CD4-positive, alpha-beta T cell (primary cell): ENCODE measurements at regions not wholly inside any gene's neighbourhood (a gene's known extent, or its start where the extent isn't known, plus 50 kb on each side); places are given as distances from the start of the nearest gene placed in this dataset.

Source experiments
- ATAC-seq: fragments of 200-7000 bp; cut with Tn5 transposase; one replicate; pipeline ENCODE4 v1.10.0; 2022; ENCODE audit warnings: mild to moderate bottlenecking; ENCODE audit not compliant: poor library complexity
- CTCF ChIA-PET: fragments of 350-600 bp; sonication (Branson Sonifier 250); formaldehyde crosslinking; loops from one replicate; lab custom pipeline; 2021; ENCODE audit warnings: antibody characterized with exemption, inconsistent platforms; lab: Charles Lee
- POLR2A ChIA-PET: fragments of 350-600 bp; sonication (Branson Sonifier 250); formaldehyde crosslinking; loops from one replicate; lab custom pipeline; 2021; ENCODE audit warnings: antibody characterized with exemption, inconsistent platforms; lab: Charles Lee
- DNase-seq, 14 experiments: peaks; one replicate each; pipeline ENCODE4 v3.0.0-alpha.2; 2013 to 2020; ENCODE audit warnings: mixed read lengths in 2 of 14
- H3K27ac ChIP-seq, 2 donors: one replicate each; pipeline versions ENCODE4 v1.5.1 to v1.7.0; 2013; ENCODE audit warnings: low read length in 2 of 2, low read depth in 1 of 2, mild to moderate bottlenecking in 1 of 2
- H3K27me3 ChIP-seq, 2 experiments: 1 replicate in 1 of 2; 2 replicates in 1 of 2; pipeline versions ENCODE4 v1.6.1 to v1.7.0; 2013; ENCODE audit warnings: low read length in 2 of 2, control low read depth in 1 of 2, mild to moderate bottlenecking in 1 of 2, moderate library complexity in 1 of 2; ENCODE audit not compliant: insufficient read depth in 2 of 2, control insufficient read depth in 1 of 2
- H3K36me3 ChIP-seq: one replicate; pipeline ENCODE4 v1.6.1; 2013; ENCODE audit warnings: low read length, control low read depth; ENCODE audit not compliant: insufficient read depth
- H3K4me1 ChIP-seq: one replicate; pipeline ENCODE4 v1.6.1; 2013; ENCODE audit warnings: low read length, control low read depth; ENCODE audit not compliant: insufficient read depth
- H3K4me3 ChIP-seq: one replicate; pipeline ENCODE4 v1.5.1; 2013; ENCODE audit warnings: mild to moderate bottlenecking, low read length, moderate library complexity
- H3K9me3 ChIP-seq, 2 experiments: 1 replicate in 1 of 2; 2 replicates in 1 of 2; pipeline versions ENCODE4 v1.6.1 to v1.7.0; 2013; ENCODE audit warnings: low read length in 2 of 2, mild to moderate bottlenecking in 2 of 2, control low read depth in 1 of 2, moderate library complexity in 1 of 2; ENCODE audit not compliant: control insufficient read depth in 1 of 2, insufficient read depth in 1 of 2
- H3K27ac Mint-ChIP-seq: one replicate; pipeline ENCODE4 v1.8.0; 2020; ENCODE audit warnings: mixed read lengths
- H3K27me3 Mint-ChIP-seq: one replicate; pipeline ENCODE4 v1.8.0; 2021; ENCODE audit warnings: mixed read lengths
- H3K36me3 Mint-ChIP-seq: one replicate; pipeline ENCODE4 v1.8.0; 2021; ENCODE audit warnings: low read depth, mixed read lengths
- H3K4me1 Mint-ChIP-seq: one replicate; pipeline ENCODE4 v1.8.0; 2021; ENCODE audit warnings: low read depth, mixed read lengths
- H3K4me3 Mint-ChIP-seq: one replicate; pipeline ENCODE4 v1.8.0; 2020; ENCODE audit warnings: mild to moderate bottlenecking, mixed read lengths
- H3K9me3 Mint-ChIP-seq: one replicate; pipeline ENCODE4 v1.8.0; 2020; ENCODE audit warnings: mixed read lengths
- intact Hi-C, 2 experiments: fragments of 100-400 bp; cut with DNase I in 1 of 2; cut with micrococcal nuclease in 1 of 2; formaldehyde crosslinking; loops; one replicate each; pipeline versions ENCODE4 v1.15.1 to v1.9.0; 2023 to 2025; cut with DNase I, micrococcal nuclease
- TF ChIP-seq, protein P1 (sequence below): fragments of 200-600 bp; IDR thresholded peaks from one replicate; pipeline ENCODE4 v1.8.0; 2022; ENCODE audit warnings: antibody characterized with exemption, mild to moderate bottlenecking

DNA sequence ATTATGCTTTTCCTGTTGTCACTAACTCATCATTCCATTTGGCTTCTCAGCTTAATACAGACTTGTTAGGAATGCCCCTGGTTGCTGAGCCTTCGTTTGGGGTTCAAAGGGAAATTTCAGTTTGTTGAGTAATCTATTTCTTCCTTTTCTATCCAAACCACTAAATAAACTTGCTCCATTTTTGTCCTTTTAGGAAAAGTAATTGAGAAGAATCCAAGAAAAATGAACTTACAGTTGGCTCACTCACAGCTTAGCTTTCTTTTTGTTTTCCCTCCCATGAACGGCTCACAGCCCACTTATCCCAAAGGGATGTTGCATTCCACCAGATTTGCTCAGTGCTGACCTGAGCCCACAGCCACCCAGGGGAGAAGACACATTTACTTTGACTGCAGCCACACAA is 73.9 kb downstream of the SOX11 start:
- Histone ChIP-seq H3K27me3 (no peaks in the 10 kb centered on the region), H3K27ac (no peak overlapping the region), H3K4me3 (no peak overlapping the region), H3K9me3 (peaks cover 0 to 8% of the 10 kb centered on the region in 2 experiments), H3K4me1 (no peaks in the 10 kb centered on the region), H3K36me3 (no peaks in the 10 kb centered on the region)
- TF ChIP-seq, protein P1, sequence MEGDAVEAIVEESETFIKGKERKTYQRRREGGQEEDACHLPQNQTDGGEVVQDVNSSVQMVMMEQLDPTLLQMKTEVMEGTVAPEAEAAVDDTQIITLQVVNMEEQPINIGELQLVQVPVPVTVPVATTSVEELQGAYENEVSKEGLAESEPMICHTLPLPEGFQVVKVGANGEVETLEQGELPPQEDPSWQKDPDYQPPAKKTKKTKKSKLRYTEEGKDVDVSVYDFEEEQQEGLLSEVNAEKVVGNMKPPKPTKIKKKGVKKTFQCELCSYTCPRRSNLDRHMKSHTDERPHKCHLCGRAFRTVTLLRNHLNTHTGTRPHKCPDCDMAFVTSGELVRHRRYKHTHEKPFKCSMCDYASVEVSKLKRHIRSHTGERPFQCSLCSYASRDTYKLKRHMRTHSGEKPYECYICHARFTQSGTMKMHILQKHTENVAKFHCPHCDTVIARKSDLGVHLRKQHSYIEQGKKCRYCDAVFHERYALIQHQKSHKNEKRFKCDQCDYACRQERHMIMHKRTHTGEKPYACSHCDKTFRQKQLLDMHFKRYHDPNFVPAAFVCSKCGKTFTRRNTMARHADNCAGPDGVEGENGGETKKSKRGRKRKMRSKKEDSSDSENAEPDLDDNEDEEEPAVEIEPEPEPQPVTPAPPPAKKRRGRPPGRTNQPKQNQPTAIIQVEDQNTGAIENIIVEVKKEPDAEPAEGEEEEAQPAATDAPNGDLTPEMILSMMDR: no peak
- no peak overlapping the region for H3K27ac Mint-ChIP-seq
- CTCF ChIA-PET: no interaction called here
- H3K4me3 Mint-ChIP-seq: no peak overlapping the region
- POLR2A ChIA-PET: no interaction called here
- H3K36me3 Mint-ChIP-seq: no peaks in the 10 kb centered on the region
- DNase-seq: no peak
- intact Hi-C loops: no loop called here
- H3K9me3 Mint-ChIP-seq: peaks cover 2% of the 10 kb centered on the region
- H3K27me3 Mint-ChIP-seq: no peaks in the 10 kb centered on the region
- ATAC-seq: no peak
- no peaks in the 10 kb centered on the region for H3K4me1 Mint-ChIP-seq

DNA sequence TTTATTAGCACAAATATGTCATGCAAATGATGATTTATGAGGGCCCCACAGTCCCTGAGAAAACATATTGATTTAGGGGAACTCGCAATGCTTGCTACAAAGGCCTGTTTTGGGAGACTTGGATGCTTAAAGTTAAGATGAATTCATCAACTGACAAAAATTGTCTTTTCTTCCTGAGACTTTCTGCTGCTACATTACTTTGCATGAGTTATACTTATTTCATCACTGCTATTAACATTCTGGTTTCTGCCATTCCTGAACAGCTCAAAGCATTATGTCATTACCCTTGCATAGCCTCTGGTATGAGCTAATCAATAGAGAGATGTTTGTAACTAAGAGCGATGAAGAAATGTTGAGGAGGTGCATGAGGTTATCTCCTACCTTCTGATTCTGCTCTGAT is 74.4 kb downstream of the SOX11 start:
- ATAC-seq: no peak
- TF ChIP-seq, protein P1: no peak

DNA sequence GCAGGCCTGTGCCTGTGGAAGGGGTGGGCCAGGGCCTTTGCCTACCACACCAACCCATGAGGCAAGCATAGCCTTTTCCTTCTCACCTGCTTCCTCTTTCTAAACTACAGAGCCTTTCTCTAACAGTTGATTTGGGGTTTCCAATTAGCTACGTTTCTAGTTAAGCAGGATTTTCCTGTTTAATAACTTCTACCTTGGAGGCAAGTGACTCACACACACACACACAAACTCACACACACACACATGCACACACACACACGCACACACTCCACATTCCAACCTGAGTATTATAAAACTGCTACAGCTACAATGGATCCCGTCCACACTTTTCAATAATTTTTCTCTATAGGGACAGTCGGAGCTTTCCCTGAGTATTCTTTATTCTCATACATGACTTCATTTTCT is 84.9 kb downstream of the SOX11 start:
- no peak for DNase-seq
- Mint-ChIP-seq H3K9me3 (peaks cover 2% of the 10 kb centered on the region), H3K27ac (no peak overlapping the region), H3K4me3 (no peak overlapping the region), H3K4me1 (no peaks in the 10 kb centered on the region), H3K36me3 (no peaks in the 10 kb centered on the region), H3K27me3 (no peaks in the 10 kb centered on the region)
- Histone ChIP-seq H3K4me1 (no peaks in the 10 kb centered on the region), H3K27me3 (no peaks in the 10 kb centered on the region), H3K9me3 (peaks cover 0 to 8% of the 10 kb centered on the region in 2 experiments), H3K4me3 (no peak overlapping the region), H3K36me3 (no peaks in the 10 kb centered on the region), H3K27ac (no peak overlapping the region)
- ATAC-seq: no peak
- ChIA-PET POLR2A (no interaction called here), CTCF (no interaction called here)
- TF ChIP-seq, protein P1: no peak
- intact Hi-C loops: no loop called here

More for the DNA sequence above, 74.4 kb downstream of the SOX11 start:
- intact Hi-C loops: no loop called here
- Histone ChIP-seq H3K4me1 (no peaks in the 10 kb centered on the region), H3K4me3 (no peak overlapping the region), H3K27me3 (no peaks in the 10 kb centered on the region), H3K36me3 (no peaks in the 10 kb centered on the region), H3K9me3 (peaks cover 0 to 8% of the 10 kb centered on the region in 2 experiments), H3K27ac (no peak overlapping the region)
- Mint-ChIP-seq H3K9me3 (no peaks in the 10 kb centered on the region), H3K27ac (no peak overlapping the region), H3K4me1 (no peaks in the 10 kb centered on the region), H3K36me3 (no peaks in the 10 kb centered on the region), H3K27me3 (no peaks in the 10 kb centered on the region), H3K4me3 (no peak overlapping the region)
- ChIA-PET POLR2A (no interaction called here), CTCF (no interaction called here)
- no peak for DNase-seq
